Fibroblast of the conjunctiva (primary cell): ENCODE measurements at regions not wholly inside any gene's neighbourhood (a gene's known extent, or its start where the extent isn't known, plus 50 kb on each side); places are given as distances from the start of the nearest gene placed in this dataset.
"Not testable (repeated sequence)": the region's sequence is repeated elsewhere in the genome, so short reads cannot be mapped to it uniquely, and the experiment has no call there.

Experiments
- DNase-seq: peaks from one replicate; pipeline ENCODE4 v3.0.0-alpha.2; 2010; ENCODE audit warnings: low read depth

DNA sequence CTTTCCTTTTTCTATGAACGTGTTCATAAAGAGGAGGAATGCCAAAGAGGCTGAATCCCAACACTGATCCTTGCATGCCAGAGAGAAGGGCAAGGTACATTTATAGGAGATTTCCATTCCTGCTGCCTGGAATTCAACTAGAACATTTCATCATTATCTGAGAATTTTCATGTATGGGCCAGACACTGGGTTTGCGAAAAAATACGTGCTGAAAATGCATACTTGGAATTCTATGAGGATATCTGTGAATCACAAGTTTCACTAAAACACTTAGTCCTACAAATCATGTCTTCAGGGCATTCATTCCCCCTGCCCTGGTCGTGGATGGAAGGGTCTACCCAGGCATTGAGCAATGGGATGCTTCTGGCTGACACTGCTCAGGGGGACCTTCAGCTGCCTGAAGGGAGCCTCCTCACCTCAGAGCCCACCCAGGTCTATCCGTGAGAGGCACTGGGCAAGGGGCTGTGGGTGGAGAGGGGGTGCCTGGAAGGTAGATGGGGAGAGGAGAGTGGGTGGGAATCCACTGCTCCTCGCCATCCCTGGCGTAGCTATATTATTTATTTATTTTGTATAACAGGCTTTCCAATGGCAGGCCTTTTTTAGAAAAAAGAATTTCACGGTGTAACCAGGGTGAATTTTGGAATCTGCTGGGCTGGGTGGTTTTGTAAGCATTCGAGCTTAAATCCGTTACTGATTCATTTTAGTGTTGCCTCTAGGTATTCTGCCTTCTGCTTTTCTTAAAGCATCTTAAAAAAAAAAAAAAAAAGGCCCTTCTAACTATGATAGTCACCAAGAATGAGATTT, 560.6 kb upstream of the ID2 start:
- DNase-seq, result no peak

DNA sequence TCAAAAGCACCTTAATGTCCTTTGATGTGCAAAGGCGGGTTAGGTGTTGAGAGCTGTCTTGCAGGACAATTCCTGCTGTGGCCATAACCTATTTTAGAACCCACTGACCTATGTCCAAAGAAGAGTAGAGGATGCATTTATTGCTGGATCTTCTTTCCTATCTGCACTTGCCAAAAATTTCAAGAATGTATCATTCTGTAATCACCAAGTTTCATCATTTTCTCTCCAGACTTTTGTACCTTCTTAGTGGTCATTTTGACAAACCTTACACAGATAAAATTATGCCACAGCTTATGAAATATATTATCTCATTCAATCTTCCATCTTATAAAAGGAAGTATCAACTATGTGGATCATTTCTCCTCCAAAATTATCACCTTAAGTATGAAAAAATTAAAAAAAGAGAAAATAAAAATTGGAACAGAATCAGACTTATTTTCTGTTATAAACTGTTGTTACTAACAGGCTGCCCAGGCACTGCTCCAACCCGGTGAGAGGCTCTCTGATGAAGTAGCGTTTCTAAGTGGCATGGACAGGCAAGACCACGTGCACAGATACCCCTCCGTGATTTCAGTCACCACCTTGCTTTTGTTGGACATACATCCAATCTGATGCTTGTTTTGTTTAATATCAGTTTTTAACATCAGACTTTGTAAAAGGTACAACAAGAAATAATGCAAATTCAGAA, 559.9 kb upstream of the ID2 start:
- DNase-seq, result no peak

DNA sequence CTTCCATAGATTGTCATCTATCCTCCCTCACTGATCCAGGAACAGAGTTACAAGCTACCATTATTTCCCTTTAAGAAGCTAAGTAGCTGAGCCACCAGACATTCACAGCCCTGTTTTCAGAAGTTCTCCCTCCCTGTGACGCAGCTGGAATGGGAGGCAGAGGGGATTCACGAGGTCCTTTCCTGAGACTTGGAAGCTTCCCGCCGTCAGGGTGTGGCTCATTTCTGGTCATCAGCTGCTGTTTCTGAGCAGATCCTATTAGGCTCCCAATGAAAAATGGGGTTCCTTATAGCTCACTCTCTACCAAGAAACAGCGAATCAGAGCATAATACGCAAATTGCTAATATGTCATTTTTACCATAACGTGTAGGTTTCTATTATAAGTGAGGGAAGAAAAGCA, 559.3 kb upstream of the ID2 start:
- DNase-seq, result no peak

DNA sequence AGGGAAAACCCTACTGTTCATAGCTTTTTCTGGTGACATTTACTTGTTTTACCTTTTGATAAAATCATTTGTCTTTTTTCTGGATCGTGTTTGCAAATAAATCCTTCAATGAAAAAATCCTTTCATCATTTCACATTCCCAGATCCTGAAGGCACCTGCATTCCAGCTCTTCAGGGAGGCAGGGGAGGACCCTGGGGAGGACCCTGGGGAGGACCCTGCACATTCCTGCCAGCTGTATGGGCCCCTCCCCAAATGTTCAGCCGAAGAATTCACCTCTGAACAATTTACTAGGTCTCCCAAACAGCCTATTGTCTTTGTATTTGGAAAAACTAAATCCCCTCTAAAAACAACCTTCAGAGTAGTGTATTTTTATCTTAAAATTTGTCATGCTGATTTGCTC, 558.4 kb upstream of the ID2 start:
- DNase-seq, result no peak

DNA sequence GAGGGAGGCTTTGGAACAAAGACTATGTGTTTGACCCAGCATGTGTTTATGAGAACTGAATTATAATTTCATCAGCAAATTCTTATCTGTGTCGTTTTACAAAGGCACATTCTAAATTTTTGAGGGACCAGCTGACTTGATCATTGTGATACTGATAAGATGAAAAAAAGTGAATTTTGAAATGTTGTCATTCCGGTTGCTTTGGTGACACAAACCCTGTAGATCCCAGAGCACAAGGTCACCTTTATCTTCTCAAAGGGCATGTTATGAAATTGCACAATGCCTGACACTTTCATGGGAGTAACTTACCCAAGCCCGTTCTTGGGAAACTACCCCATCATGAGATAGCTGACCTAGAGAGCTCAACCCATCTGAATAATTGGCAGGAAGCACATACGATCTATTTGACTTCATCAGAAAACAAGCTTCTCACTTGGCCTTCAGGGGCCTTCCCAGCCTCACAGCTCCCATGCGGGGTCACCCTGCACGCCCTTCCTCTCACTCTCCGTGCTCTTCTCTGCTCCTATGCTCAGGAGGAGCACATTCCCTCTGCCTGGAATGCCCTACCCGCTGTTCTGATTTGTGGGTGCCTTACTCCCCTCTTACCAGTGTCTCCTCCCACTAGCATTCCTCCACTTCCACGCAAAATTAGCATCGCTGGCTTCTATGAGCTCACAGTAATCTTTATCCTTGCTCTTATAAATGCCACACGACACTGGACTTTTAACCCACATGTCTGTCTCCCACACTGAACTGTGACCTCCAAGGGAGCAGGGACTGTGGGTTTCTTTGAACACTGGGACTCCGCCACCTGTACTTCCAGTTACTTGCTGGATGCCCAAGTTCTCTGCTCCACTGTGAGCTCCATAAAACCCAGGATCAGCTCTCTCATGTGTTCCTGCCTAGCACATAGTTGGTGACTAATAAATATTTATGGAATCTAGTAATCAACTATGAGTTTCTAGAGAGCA, 555.8 kb upstream of the ID2 start:
- DNase-seq, result no peak

DNA sequence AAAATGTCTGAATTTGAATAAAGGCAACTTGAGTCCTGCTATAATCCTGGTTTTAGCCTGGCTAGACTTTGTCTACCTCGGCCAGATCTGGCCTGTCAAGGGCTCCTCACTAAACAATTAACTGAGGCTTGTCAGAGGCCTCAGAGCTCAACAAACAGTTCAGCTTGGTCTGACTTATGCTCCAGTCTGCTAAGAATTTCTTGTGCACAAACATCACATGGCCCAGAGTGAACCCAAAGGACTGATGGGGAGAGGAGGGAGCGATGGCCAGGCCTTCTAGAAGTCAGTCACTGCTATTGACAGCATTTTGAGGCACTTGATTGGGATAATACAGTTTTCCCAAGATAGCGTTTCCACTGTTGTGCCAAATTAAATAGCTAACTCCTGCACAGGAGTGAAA, 555.1 kb upstream of the ID2 start:
- DNase-seq, result no peak

DNA sequence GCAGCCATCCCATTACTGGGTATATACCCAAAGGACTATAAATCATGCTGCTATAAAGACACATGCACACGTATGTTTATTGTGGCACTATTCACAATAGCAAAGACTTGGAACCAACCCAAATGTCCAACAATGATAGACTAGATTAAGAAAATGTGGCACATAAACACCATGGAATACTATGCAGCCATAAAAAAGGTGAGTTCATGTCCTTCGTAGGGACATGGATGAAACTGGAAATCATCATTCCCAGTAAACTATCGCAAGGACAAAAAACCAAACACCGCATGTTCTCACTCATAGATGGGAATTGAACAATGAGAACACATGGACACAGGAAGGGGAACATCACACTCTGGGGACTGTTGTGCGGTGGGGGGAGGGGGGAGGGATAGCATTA, 550.4 kb upstream of the ID2 start:
- not testable (repeated sequence) for DNase-seq

DNA sequence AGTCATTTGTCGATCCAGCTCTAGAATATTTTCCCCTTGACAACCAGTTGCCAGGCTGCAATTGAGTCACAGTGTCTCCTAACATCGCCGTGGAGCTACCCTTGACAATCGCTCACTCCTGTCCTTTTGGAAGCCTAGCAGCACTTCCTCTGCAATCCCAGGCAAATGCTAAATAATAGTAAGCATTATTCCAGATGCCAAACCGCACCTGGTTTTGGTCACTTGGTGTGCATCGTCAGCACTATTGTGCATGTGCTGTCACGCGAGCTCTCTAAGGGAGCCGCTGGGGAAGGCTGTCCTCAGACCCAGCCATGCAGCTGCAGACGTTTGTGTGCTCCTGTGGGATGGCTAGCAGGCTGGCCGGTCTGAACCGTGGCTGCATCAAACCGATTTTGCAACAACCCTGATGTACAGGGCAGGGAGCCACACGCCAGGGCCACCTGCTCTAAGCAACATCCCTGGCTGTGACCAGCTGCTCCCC, 549.5 kb upstream of the ID2 start:
- no peak for DNase-seq

DNA sequence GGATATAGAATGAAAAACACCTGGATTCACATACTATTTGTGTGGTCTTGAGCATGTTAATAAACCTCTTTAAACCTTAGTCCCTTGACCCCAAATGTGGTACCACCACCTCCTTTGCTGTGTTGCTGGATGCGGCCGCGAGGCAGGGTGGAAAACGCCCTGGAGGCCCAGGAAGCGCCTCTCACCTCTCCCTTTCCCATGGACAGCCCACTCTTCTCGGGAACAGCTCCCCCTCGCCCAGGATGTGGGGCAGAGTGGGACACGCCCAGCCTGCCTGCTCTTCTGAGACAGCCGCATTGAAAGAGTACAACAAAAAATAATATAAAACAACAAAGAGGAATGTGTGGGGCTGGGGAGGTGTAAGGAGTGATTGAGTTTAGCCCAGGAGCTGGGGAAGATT, 549.0 kb upstream of the ID2 start:
- DNase-seq, result no peak

DNA sequence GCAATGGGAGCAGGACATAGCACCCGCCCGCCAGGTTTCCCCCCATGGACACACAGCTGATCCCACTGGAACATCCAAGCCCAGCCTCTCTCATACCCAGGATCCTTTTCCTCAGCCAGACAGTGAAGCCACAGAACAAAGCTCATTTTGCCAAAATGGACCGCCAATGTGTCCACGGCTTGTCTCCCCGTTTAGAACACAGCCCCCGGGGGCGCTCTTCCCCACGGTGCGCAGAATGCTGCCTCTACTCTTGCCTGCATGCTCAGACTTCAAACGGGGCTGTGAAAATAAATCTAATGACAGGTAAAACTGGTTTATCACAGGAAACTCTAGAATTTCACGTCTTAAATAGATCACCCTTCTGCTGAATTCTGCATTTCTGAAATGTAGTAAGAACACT, 548.5 kb upstream of the ID2 start:
- no peak for DNase-seq

DNA sequence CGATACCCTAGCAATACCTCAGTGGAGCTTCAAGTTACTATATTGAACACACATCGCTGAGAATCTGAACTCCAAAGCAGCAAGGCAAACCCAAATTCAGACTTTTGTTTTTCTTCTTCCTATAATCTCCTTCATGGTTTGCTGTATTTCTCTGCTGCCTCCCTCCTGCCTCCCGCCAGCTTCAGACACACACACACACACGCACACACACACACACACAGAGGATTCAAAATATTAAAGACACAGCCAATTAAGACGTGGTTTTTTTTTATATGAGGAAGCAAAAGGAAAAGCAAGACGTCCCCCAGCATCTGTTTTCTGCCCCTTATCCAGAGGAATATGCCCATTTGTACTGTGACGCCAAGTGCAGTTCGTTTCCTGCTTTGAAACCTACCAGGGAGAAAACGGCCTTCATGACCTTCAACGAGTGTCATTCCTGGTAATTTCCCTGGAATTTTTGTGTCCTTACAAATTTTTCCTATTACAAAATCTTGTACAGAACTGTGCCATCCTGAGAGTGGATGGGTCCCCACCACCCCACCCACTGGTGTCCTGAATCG, 547.9 kb upstream of the ID2 start:
- no peak for DNase-seq

DNA sequence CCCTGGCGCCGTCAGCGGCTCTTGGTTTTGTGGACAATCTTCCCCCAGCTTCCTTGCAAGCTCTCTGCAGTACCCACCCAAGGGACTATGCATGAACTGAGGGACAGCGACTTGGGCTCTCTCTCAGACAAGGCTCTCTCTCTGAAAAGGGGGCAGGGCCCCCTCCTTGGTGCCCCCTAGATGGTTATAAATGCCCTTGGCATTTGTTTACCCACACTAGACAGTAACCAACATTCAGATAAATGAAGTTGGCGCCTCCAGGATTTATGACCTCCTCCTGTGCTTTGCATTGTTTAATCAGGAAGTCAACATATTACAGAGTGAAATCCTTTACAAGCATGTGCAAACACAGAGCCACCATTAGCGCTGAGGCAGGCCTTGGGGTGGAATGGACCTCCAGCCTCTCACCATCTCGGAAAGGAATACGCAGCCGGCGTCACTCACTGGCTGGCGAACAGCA, 547.4 kb upstream of the ID2 start:
- no peak for DNase-seq

DNA sequence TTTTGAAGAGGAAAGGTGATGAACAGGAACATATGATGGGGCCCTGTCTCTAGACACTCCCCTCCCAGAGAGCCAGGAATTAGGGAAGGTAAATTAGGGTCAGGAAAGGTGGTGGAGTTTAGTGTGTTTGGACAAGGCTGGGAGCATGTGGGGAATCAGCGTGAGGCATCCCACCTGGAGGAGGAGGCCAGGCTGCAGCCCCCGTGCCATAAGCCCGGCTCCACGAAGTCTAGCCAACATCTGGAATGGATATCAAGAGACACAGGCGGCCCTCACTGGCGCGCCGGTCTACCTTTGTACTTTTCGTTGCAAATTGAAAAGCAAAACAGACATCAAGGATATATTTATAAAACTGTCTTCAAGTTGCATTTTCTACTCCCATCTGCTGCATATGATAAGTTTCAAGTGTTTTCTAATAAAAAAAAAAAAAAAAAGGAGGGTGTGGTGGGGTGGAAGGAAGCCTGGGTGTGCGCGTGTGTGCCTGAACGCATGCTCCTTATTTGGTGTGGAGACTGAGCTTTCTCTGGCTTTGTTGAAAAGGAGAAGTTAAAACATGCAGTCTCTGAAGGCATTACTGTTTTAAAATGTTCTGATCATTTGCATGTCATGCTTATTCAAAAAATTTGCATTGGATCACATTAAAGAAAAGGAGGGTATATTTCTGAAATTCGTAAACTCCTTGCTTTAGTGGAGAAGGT, 546.7 kb upstream of the ID2 start:
- DNase-seq, result no peak

DNA sequence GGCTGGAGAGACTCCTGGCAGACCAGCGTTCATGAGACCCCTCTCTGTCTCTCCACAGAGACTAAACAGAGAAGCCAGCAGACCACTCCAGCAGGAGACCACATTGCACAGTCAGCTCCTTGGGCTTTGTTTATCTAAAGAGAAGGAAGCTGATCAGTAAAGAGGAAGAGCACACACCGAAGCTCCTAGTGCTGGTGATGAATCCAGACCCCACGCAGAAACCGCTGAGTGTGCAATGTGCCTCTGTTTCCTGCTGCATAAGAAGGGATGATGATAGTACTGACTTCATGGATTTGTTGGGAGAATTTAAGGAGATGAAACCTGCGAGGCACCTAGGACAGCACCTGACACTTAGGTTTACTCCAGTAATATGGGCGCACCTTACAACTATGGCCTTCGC, 544.1 kb upstream of the ID2 start:
- no peak for DNase-seq

DNA sequence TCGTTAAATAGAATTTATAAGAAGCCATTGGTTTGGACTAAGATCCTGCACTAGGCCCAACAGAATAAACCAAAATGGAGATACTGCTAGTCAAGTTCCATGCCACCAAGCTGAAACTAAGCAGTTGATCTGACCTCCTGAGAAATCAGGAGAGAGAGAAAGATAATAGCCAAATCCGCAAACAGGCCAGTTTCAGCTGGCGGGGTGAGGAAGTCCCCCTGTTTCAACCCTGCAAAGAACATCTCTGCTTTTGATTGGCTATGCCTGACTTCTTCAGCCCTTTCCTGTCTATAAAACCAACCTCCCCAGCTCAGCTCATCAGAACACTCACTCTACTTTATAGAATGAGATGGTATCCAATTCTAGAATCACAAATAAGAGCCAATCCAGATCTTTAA, 543.3 kb upstream of the ID2 start:
- DNase-seq, result no peak

DNA sequence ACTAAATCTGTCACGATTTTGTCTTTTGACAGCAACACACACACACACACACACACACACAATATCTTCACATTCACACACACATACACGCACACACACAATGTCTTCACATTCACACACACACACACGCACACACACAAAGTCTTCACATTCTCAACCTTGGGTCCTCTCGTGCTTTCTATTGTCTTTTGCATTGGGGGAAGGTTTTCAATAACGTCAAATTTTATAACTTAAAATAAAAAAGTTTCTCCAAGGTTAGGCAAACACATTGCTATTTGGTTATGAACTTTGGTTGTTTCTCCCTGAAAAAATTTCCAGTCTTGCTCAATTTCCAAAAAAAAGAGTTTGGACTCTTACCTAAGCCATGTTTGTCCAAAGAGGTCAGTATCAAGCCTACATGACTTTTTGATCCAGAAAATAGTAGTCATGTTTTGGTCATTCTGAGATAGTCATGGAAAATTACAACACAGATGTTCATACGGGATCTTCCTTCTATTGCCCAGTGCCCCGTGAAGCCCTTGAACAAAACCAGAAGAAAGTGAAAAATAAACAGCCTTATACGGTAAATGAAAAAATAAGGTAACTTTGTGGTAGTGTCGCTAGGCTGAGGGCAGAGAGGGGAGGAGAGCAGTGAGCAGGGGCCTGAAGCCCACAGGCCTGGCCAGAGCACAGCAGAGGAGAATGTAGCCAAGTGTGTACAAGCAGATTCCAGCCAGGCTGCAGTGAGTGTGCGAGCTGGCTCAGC, 542.8 kb upstream of the ID2 start:
- DNase-seq, result peak; percentile 34

DNA sequence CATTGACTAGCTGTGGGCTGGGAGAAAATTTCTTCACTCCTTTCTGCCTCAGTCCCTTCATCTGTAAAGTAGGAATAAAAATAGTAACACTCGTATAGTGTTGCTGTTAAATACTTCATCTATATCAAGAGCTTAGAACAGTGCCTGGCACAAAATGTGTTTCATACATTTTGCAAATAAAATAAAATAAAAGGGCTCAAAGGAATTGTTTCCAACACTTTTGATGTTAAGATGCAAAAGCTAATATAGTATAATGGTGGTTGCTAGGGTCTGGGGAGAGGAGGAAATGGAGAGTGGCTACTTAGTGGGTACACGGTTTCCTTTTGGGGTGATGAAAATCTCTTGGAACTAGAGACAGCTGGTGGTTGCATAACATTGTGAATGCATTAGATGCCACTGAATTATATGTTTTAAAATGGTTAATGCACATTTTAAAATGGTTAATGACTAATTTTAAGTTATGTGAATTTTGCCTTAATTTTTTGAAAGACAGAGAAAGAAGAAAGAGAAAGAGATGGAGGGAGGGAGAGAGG, 542.1 kb upstream of the ID2 start:
- DNase-seq, result no peak

DNA sequence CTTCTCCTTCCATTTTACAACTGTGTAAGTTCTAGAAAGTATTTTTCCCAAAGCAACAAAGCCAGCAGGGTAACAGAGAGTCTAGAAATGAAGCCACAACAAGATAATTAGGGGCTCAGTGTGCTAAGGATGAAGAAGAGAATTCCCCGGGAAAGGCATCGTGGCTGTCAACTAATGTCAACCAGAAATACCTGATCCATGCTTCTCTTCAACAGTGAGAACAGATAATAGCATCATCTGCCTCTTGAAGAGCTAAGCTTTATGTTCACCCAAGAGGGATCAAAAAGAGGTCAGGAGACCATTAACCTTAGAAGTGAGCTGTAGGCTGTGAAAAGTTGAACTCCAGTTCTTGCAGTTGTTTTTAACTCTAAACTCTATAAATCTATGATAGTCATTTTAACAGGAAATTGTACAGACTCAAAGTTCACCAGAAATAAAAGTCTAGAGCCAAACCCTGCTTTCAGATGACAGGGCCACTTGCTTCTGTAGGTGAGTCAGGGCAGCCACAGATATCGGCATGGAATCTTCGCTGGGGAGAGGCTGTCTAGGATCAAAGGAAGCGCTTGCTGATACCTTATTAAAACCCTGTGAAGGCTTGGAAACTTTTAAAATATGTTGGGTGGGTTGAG, 540.7 kb upstream of the ID2 start:
- no peak for DNase-seq

DNA sequence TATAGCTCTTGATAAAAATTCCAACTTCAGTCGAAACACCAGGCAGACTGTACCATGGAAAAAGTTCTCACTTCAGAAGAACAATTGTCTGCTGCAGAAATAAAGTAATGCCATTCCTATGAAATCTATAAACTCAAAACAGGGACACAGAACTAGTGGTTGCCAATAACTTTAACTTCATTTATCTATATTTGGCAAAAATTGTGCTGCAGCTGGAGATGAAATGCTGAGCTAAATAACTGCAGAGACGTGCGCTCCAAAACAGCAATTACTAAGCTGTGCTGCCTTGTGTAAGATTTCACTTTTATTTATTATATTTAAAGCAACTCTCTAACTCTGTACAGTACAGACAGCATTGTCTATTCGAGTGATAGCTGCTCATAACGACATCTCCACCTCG, 540.1 kb upstream of the ID2 start:
- no peak for DNase-seq

DNA sequence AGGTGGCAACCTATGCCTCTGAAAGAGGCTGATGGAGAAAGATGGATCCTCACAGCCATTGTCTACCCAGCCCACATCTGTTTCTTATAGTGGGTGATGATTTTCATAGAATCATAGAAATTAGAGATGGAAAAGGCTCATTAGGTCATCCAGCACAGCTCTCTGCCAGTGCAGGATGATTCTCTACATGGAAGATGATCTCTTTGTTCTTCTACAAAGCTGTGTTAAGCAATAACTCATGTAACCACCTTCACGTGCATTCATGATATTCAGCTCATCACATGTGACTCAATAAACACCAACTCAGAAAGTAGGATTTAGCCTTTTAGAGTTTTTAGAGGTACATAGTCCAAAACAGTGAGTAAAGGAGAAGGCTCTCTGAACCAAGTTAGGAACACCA, 539.4 kb upstream of the ID2 start:
- no peak for DNase-seq
